ENCODE measurements at regions not wholly inside any gene's neighbourhood (a gene's known extent, or its start where the extent isn't known, plus 50 kb on each side); places are given as distances from the start of the nearest gene placed in this dataset.

DNA sequence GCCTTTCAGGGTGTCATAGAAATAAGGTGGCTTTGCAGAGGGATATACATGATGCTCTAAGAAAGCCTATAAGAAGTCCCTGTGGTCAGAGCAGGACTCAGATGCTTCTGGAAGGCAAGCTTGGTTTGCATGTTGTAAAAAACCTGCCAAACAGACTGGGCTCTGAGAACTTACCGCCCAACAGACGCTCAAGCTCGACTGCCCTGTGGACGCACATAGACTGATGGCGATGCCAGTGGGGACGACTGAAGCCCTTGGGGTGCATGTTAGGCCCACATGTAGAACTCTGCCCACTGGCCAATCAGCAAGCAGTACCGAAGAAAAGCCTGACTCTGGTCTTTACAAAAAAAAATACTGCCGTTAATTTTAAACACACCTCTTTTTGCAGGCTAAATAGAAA lies 133.8 kb downstream of the NAV1 start:
- Histone ChIP-seq H3K36me3 (no peaks in the 10 kb centered on the region), H3K27ac (no peak overlapping the region), H3K4me1 (peaks cover 16 to 22% of the 10 kb centered on the region in 2 donors), H3K9me3 (no peaks in the 10 kb centered on the region), H3K4me3 (replicated peaks in 1 of 3) (no peak overlapping the region), H3K27me3 (no peaks in the 10 kb centered on the region)
- TF ChIP-seq POLR2A (IDR thresholded peaks at IDR 0.05) (no peak), CTCF (IDR thresholded peaks at IDR 0.05) (no peak)
- intact Hi-C loops (cut with DNase I): no loop called here
- 88 to 89% methylated on average over 7 to 8 of the region's 8 CpGs for WGBS, 2 donors
- DNase-seq: no peak

DNA sequence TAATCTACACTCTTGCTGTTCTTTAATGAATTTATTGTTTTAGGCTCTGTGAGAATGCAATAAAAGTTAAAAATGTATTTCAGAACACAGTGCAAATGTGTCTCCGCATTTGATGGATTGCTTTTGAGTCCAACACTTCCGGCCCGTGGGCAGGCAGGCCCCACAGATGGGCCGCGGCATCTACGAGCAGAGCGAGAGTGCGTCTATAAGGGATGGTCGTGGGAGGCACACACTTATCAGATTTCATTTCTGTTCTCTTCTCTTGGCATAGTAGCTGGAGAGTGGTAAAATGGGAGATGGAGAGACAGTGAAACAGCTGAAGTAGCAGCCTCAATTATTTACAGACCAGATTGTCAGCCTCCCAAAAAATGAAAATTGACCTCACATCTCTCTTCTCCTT lies 134.2 kb downstream of the NAV1 start:
- WGBS, 2 donors: 88 to 90% methylated on average over 9 of the region's 9 CpGs
- Histone ChIP-seq H3K4me3 (replicated peaks in 1 of 3) (no peak overlapping the region), H3K27ac (no peak overlapping the region), H3K9me3 (no peaks in the 10 kb centered on the region), H3K36me3 (no peaks in the 10 kb centered on the region), H3K27me3 (no peaks in the 10 kb centered on the region), H3K4me1 (peaks cover 16 to 22% of the 10 kb centered on the region in 2 donors)
- intact Hi-C loops (cut with DNase I): no loop called here
- DNase-seq: no peak
- no peak for TF ChIP-seq POLR2A (IDR thresholded peaks at IDR 0.05)
- no peak for TF ChIP-seq CTCF (IDR thresholded peaks at IDR 0.05)

DNA sequence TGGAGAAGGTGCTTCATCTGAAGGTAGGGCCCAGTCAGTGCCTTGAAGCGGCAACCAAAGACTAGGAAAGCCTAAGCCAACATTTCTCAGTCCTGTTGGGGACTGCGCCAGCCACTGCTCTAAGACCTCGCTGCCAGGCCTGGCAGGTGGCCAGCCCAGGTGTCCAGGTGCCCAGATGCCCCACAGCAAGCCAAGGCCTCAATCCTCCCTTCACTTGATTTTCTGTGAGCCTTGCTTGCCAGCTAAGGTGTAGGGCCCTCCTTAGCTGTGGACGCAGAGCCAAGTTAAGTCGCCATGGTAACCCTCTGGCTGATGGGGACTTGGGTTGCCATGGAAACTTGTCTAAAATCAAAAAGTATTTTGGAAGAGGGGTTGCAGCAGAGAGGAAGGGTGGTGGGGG lies 135.0 kb downstream of the NAV1 start:
- intact Hi-C loops (cut with DNase I): no loop called here
- Histone ChIP-seq H3K36me3 (no peaks in the 10 kb centered on the region), H3K27me3 (no peaks in the 10 kb centered on the region), H3K4me1 (peaks cover 16 to 22% of the 10 kb centered on the region in 2 donors), H3K4me3 (replicated peaks in 1 of 3) (no peak overlapping the region), H3K9me3 (no peaks in the 10 kb centered on the region), H3K27ac (peak overlapping the region in 1 of 3 donors; percentile 28)
- no peak for TF ChIP-seq POLR2A (IDR thresholded peaks at IDR 0.05)
- 83 to 91% methylated on average over 5 of the region's 5 CpGs for WGBS, 2 donors
- peak; percentile 28 to 37 for DNase-seq

GRCh38 chr1:201675143-201675542 lies 136.2 kb downstream of the NAV1 start:
- Histone ChIP-seq H3K27me3 (no peaks in the 10 kb centered on the region), H3K9me3 (no peaks in the 10 kb centered on the region), H3K36me3 (no peaks in the 10 kb centered on the region), H3K27ac (peak overlapping the region in 2 of 3 donors; percentile 39 to 46), H3K4me1 (peaks cover 16 to 22% of the 10 kb centered on the region in 2 donors), H3K4me3 (replicated peaks in 1 of 3) (no peak overlapping the region)
- intact Hi-C loops (cut with DNase I): no loop called here
- 20 to 28% methylated on average over 5 of the region's 5 CpGs for WGBS, 2 donors
- no peak for TF ChIP-seq CTCF (IDR thresholded peaks at IDR 0.05)
- peak; percentile 78 to 83 for DNase-seq

DNA sequence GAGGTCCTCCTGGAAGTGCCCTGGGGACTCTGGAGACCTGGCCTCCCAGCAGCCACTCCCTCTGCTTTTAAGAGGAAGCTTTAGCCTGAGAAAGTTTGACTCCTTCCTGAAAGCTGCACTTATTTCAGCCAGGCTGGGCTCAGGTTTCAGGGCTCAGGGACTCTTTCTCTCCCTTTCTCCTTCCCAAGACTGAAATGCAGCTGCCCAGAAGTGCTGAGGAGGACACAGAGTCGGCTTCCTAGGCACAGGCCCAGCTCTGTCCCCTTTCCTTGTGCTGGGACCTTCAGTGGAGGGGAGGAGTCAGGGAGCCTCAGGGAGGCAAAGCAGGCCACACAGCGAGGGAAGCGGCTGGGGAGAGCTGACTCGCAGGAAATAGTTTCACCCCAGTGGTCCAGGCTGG lies 137.3 kb downstream of the NAV1 start:
- Histone ChIP-seq H3K36me3 (no peaks in the 10 kb centered on the region), H3K27ac (peak overlapping the region; percentile 26 to 63 (median 39)), H3K9me3 (no peaks in the 10 kb centered on the region), H3K27me3 (no peaks in the 10 kb centered on the region), H3K4me1 (peaks cover 16 to 22% of the 10 kb centered on the region in 2 donors), H3K4me3 (replicated peaks in 1 of 3) (no peak overlapping the region)
- intact Hi-C loops (cut with DNase I): no loop called here
- DNase-seq: peak; percentile 72 to 74
- 7 to 10% methylated on average over 3 to 4 of the region's 4 CpGs for WGBS, 2 donors
- TF ChIP-seq CTCF (IDR thresholded peaks at IDR 0.05) (no peak), POLR2A (IDR thresholded peaks at IDR 0.05) (no peak)

DNA sequence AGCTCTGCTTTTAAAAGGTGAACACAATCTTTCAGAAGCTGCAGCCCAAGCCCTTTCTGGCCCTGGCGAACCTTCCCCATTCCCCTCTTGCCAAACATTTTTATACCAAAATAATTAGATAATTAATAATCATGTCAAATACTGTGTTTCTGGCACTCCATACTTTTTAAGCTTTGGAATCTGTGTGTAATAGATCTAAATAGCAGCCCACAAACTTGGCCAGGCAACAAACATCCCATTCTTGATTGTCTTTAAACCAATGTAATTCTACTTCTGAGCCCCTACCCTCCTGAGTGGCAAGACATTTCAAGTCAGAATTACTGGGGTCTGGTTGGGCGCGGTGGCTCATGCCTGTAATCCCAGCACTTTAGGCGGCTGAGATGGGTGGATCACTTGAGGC lies 137.7 kb downstream of the NAV1 start:
- Histone ChIP-seq H3K9me3 (no peaks in the 10 kb centered on the region), H3K27ac (peak overlapping the region; percentile 26 to 63 (median 39)), H3K27me3 (no peaks in the 10 kb centered on the region), H3K4me1 (peaks cover 16 to 22% of the 10 kb centered on the region in 2 donors), H3K36me3 (no peaks in the 10 kb centered on the region), H3K4me3 (replicated peaks in 1 of 3) (no peak overlapping the region)
- intact Hi-C loops (cut with DNase I): no loop called here
- 71 to 97% methylated on average over 4 of the region's 4 CpGs for WGBS, 2 donors
- DNase-seq: no peak
- TF ChIP-seq POLR2A (IDR thresholded peaks at IDR 0.05): no peak
- no peak for TF ChIP-seq CTCF (IDR thresholded peaks at IDR 0.05)

Measured in thyroid gland (tissue), 4 donors.